Testis (tissue), 2 donors: ENCODE measurements at regions not wholly inside any gene's neighbourhood (a gene's known extent, or its start where the extent isn't known, plus 50 kb on each side); places are given as distances from the start of the nearest gene placed in this dataset.

Experiments used
- CTCF ChIP-seq, 3 experiments: fragments of 450-650 bp in 2 of 3; fragments of 200-600 bp in 1 of 3; sonication (generic) in 1 of 3; IDR thresholded peaks; one replicate each; pipeline ENCODE4 v1.5.1; 2016 to 2019; ENCODE audit warnings: antibody characterized with exemption in 3 of 3, mild to moderate bottlenecking in 2 of 3, moderate library complexity in 1 of 3
- POLR2A ChIP-seq: fragments of 450-650 bp; IDR thresholded peaks from one replicate; pipeline ENCODE4 v1.6.1; 2017; ENCODE audit warnings: antibody characterized with exemption, mild to moderate bottlenecking, moderate library complexity

DNA sequence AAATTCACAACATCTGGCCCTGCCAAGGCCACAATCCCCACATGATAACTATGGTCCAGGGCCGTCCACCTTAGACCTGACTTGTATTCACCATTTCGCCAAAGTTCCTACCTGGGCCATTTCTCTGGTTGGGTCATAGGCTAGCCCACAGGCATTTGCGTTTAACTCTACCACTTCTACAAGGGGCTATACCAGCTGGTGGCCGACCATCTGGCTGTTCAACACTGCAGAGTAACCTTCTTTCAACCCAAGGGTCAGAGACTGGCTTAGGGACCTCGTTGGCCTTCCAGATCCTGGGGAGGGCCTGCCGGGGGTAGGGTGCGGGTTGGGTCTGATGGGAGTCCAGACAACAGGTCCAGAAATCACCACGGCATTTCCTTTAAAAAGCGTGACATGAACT is 242.3 kb upstream of the C16orf82 start:
- no peak for TF ChIP-seq POLR2A
- TF ChIP-seq CTCF (IDR thresholded peaks at IDR 0.05) = no peak
